Fibroblast of the aortic adventitia (primary cell): ENCODE measurements at regions not wholly inside any gene's neighbourhood (a gene's known extent, or its start where the extent isn't known, plus 50 kb on each side); places are given as distances from the start of the nearest gene placed in this dataset.

ENCODE experiments used
- DNase-seq: peaks from one replicate; pipeline ENCODE4 v3.0.0-alpha.2; 2010; ENCODE audit warnings: low read depth
- H3K4me3 ChIP-seq: 2 replicates; pipeline ENCODE4 v1.5.1; 2011; ENCODE audit warnings: low read depth, mild to moderate bottlenecking, control low read depth, low read length, moderate library complexity
- CTCF ChIP-seq: IDR thresholded peaks from 2 replicates; pipeline ENCODE4 v1.5.1; 2011; ENCODE audit warnings: mild to moderate bottlenecking, low read length, control low read depth, inconsistent platforms; ENCODE audit not compliant: insufficient read depth

- H3K4me3 ChIP-seq, result no peak overlapping the region
- no peak for DNase-seq
- no peak for TF ChIP-seq CTCF
These were observed 600.9 kb upstream of the POT1 start for GRCh38 chr7:125530553-125530952.

DNA sequence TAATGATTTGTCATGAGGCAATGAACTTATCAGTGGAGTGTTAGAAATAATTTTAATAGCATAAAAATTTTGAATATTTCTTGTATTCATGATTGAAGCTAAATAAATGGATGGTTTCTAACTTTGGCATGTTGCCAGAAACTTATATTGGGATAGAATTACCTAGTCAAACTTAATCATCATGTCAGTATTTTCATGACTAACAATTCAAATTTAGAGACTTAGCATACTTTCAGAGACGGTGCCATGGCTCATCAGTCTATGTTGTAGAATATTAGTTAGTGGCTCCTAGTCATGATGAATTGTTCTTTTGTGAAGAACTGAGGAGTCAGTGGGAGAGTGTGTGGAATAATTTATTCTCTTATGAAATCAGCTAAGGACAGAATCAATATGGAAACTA, 599.6 kb upstream of the POT1 start:
- no peak for DNase-seq
- H3K4me3 ChIP-seq, result no peak overlapping the region
- TF ChIP-seq CTCF, result no peak

- H3K4me3 ChIP-seq, result no peak overlapping the region
- no peak for TF ChIP-seq CTCF
- DNase-seq, result no peak
These were observed 597.3 kb upstream of the POT1 start for GRCh38 chr7:125526958-125527357.

DNA sequence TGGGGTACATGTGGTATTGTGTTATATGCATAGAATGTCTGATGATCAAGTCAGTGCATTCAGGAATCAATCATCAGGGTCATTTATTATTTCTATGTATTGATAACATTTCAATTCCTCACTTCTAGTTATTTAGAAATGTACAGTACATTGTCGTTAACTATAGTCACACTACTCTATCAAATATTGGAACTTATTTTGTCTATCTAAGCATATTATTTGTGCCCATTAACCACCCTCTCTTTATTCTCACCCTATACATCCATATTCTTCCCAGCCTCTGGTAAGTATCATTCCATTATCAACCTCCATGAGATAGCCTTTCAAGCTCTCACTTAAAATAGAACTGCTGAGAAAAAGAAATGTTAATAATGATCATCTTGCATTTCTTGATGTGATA, 596.5 kb upstream of the POT1 start:
- DNase-seq, result no peak
- no peak overlapping the region for H3K4me3 ChIP-seq
- no peak for TF ChIP-seq CTCF

- DNase-seq, result no peak
- no peak overlapping the region for H3K4me3 ChIP-seq
- no peak for TF ChIP-seq CTCF
These were observed 586.6 kb upstream of the POT1 start for GRCh38 chr7:125516194-125516593.

- no peak for TF ChIP-seq CTCF
- no peak for DNase-seq
These were observed 582.7 kb upstream of the POT1 start for GRCh38 chr7:125512373-125512772.

DNA sequence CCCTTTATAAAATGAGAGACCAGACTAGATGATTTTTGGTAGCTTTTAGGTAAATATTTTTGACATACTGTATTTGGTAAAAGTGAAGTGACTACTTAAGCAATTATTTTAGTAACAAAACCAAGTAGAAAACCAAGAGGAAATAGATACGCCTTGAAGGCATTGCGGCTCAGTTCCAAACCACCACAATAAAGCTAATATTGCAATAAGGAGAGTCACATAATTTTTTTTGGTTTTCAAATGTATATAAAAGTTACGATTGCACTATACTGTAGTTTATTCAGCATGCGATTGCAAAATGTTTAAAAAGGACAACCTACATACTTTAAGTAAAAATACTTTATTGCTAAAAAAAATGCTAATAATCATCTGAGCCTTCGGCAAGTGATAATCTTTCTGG, 581.7 kb upstream of the POT1 start:
- DNase-seq, result no peak

More at GRCh38 chr7:125512373-125512772, 582.7 kb upstream of the POT1 start:
- H3K4me3 ChIP-seq, result no peak overlapping the region

More for the DNA sequence above, 581.7 kb upstream of the POT1 start:
- H3K4me3 ChIP-seq, result no peak overlapping the region
- TF ChIP-seq CTCF, result no peak
